ENCODE measurements at regions not wholly inside any gene's neighbourhood (a gene's known extent, or its start where the extent isn't known, plus 50 kb on each side); places are given as distances from the start of the nearest gene placed in this dataset.

DNA sequence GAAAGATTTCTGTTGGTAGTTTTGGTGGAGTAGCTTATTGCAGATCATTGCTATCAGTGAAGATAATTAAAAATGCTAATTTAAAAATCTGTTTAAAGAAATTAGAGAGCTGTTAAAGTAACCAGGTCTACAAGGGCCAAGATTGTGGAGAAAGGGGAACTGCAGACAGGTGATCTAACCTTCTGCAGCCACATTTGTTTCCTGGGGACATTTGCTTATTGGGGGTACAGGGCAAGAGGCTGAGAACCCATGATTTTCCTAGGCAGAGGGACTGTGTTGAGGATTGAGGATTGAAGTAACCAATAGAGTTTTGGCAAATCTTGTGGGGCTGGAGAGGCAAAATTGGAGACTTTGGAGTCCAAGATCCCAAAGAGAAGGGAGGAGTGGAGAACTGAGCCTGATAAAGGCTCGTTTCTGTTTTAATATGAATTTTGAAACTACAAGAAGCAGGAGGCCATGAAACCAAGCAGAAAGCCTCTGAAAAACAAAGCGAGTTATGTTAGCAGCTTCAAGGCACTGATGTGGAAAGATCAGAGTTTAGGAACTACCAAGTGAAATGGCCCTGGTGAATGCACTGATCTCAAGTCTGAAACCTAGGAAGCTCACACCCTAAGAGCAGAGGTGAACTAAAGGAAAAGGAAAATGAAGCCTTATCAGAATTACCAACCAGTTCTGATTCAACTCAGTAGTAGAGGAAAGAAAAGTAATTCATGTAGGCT is 219.8 kb upstream of the C9orf72 start:
- Histone ChIP-seq H3K9ac (ENCODE audit: low read depth in 1 of 3, low read length in 3 of 3) (no peak overlapping the region), H3K27me3 (ENCODE audit: control insufficient read depth in 3 of 3, insufficient read depth in 3 of 3, low read length in 3 of 3) (no peaks in the 10 kb centered on the region), H3K9me3 (ENCODE audit: control insufficient read depth in 3 of 3, low read length in 3 of 3) (no peaks in the 10 kb centered on the region), H3K36me3 (ENCODE audit: control insufficient read depth in 3 of 3, insufficient read depth in 3 of 3, low read length in 3 of 3) (no peaks in the 10 kb centered on the region), H3K27ac (ENCODE audit: low read depth, low read length) (no peak overlapping the region), H3K4me3 (ENCODE audit: low read length in 3 of 3) (no peak overlapping the region), H3K4me1 (ENCODE audit: control insufficient read depth in 3 of 3, insufficient read depth in 3 of 3, low read length in 3 of 3) (no peaks in the 10 kb centered on the region)

DNA sequence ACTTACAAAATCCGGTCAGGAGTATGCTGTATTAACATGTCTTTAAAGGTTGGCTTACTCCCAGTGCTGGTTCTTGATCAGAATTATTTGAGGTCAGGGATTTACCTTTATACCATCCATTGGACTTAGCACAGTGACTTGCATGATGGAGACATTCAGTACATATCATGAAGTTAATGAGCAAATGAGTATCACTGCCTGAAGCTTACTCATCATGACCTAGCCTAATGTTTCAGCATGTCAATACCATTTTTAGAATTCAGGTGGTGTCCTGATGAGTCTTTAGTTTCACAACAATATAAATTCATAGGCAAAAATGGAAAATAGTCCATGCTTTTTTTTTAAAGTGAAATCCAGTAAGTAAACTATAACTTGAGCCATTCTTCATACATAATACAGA is 226.0 kb upstream of the C9orf72 start:
- H3K27ac ChIP-seq (ENCODE audit: low read depth, low read length): no peak overlapping the region
- H3K4me3 ChIP-seq (ENCODE audit: low read length in 3 of 3): no peak overlapping the region
- no peaks in the 10 kb centered on the region for H3K27me3 ChIP-seq (ENCODE audit: control insufficient read depth in 3 of 3, insufficient read depth in 3 of 3, low read length in 3 of 3)

DNA sequence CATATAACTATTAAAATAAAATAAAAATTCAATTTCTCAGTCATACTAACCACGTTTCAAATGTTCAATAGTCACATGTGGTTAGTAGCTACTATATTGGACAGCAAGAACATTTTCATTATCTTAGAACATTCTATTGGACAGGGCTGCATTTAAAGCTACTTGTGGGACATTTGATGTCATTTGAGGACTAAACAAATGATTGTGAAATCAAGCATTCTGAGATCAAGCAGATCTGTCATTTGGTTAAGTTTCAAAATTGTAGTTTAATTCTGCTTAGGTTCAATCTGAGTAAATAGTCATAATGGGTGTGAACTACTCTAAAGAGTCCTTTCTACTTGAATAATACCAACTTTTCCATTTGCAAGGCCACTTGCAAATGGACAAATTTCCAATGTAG is 226.9 kb upstream of the C9orf72 start:
- Histone ChIP-seq H3K36me3 (ENCODE audit: control insufficient read depth in 3 of 3, insufficient read depth in 3 of 3, low read length in 3 of 3) (no peaks in the 10 kb centered on the region), H3K27me3 (ENCODE audit: control insufficient read depth in 3 of 3, insufficient read depth in 3 of 3, low read length in 3 of 3) (no peaks in the 10 kb centered on the region), H3K27ac (ENCODE audit: low read depth, low read length) (no peak overlapping the region), H3K4me3 (ENCODE audit: low read length in 3 of 3) (no peak overlapping the region), H3K9ac (ENCODE audit: low read depth in 1 of 3, low read length in 3 of 3) (no peak overlapping the region), H3K4me1 (ENCODE audit: control insufficient read depth in 3 of 3, insufficient read depth in 3 of 3, low read length in 3 of 3) (no peaks in the 10 kb centered on the region), H3K9me3 (ENCODE audit: control insufficient read depth in 3 of 3, low read length in 3 of 3) (no peaks in the 10 kb centered on the region)

More for the DNA sequence above, 226.0 kb upstream of the C9orf72 start:
- no peaks in the 10 kb centered on the region for H3K4me1 ChIP-seq (ENCODE audit: control insufficient read depth in 3 of 3, insufficient read depth in 3 of 3, low read length in 3 of 3)
- no peak overlapping the region for H3K9ac ChIP-seq (ENCODE audit: low read depth in 1 of 3, low read length in 3 of 3)
- no peaks in the 10 kb centered on the region for H3K36me3 ChIP-seq (ENCODE audit: control insufficient read depth in 3 of 3, insufficient read depth in 3 of 3, low read length in 3 of 3)
- H3K9me3 ChIP-seq (ENCODE audit: control insufficient read depth in 3 of 3, low read length in 3 of 3): no peaks in the 10 kb centered on the region

DNA sequence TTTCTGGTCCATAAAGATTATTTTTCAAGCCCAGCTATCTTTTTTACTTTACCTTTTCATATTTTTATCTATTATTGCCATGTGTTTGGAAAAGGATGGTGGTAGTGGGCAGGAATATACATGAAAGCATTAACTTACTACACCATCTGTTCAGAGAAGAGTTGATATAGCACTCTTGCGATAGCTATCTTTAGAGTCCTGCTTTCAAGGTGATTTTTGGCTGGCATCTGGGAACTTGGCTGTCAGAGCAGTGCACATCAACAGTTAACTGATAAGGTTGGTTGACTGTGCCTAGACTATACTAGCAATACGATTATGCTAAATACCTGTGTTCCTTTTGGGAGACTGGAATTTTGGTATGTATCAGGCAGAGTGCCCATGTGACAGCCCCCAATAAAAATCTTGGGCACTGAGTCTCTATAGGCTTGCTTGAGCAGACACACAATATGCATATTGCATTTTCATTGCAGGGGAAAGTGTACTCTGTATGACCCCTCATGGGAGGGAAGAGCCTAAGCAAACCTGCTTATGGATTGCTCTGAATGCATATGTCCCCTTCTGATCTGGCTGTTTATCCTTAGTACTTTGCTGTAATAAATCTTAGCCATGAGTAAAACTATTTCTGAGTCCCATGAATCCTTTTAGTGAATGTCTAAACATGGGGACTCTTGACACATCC is 227.6 kb upstream of the C9orf72 start:
- H3K27me3 ChIP-seq (ENCODE audit: control insufficient read depth in 3 of 3, insufficient read depth in 3 of 3, low read length in 3 of 3): no peaks in the 10 kb centered on the region
- H3K4me1 ChIP-seq (ENCODE audit: control insufficient read depth in 3 of 3, insufficient read depth in 3 of 3, low read length in 3 of 3): no peaks in the 10 kb centered on the region
- H3K36me3 ChIP-seq (ENCODE audit: control insufficient read depth in 3 of 3, insufficient read depth in 3 of 3, low read length in 3 of 3): no peaks in the 10 kb centered on the region
- H3K4me3 ChIP-seq (ENCODE audit: low read length in 3 of 3): no peak overlapping the region
- H3K27ac ChIP-seq (ENCODE audit: low read depth, low read length): no peak overlapping the region
- no peak overlapping the region for H3K9ac ChIP-seq (ENCODE audit: low read depth in 1 of 3, low read length in 3 of 3)
- H3K9me3 ChIP-seq (ENCODE audit: control insufficient read depth in 3 of 3, low read length in 3 of 3): no peaks in the 10 kb centered on the region

DNA sequence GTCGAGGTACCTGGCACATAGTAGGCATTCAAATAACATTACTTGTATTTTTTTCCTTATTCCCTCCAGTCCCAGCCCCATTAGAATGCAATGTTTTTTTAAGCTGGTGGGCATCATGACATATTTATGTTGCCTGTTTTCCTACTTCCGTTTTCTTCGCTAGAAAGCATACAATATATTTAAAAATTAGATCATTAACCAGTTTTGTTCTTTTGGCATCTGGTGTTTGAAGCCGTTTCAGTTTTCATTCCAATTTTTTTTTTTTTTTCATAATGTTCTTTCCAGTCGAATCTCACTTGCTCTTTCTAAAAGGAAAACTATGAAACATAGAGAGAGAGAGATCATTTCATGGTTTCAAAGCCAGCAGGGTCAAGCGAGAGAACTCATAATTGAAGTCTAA is 228.3 kb upstream of the C9orf72 start:
- Histone ChIP-seq H3K36me3 (ENCODE audit: control insufficient read depth in 3 of 3, insufficient read depth in 3 of 3, low read length in 3 of 3) (no peaks in the 10 kb centered on the region), H3K9ac (ENCODE audit: low read depth in 1 of 3, low read length in 3 of 3) (no peak overlapping the region), H3K9me3 (ENCODE audit: control insufficient read depth in 3 of 3, low read length in 3 of 3) (no peaks in the 10 kb centered on the region), H3K27ac (ENCODE audit: low read depth, low read length) (no peak overlapping the region), H3K4me1 (ENCODE audit: control insufficient read depth in 3 of 3, insufficient read depth in 3 of 3, low read length in 3 of 3) (no peaks in the 10 kb centered on the region), H3K4me3 (ENCODE audit: low read length in 3 of 3) (no peak overlapping the region), H3K27me3 (ENCODE audit: control insufficient read depth in 3 of 3, insufficient read depth in 3 of 3, low read length in 3 of 3) (no peaks in the 10 kb centered on the region)

DNA sequence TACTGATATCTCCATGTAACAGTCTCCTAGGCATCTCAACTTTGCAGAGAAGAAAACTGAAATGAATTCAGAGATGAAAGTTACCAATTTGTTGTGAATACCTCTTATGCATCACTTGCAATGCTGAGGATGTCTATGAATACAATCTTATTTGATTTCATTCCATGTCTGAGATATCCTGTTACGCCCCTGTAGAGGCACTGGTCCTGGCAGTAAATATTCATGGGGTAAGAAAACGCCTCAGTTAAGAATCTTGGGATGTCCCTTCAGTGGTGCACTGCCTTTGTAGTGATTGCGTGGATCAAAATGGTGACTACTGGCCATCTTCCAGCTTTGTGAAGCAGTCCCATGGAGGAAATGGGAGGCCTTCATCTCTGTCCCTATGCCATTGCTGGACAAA is 229.1 kb upstream of the C9orf72 start:
- no peak overlapping the region for H3K4me3 ChIP-seq (ENCODE audit: low read length in 3 of 3)
- H3K4me1 ChIP-seq (ENCODE audit: control insufficient read depth in 3 of 3, insufficient read depth in 3 of 3, low read length in 3 of 3): no peaks in the 10 kb centered on the region
- no peaks in the 10 kb centered on the region for H3K27me3 ChIP-seq (ENCODE audit: control insufficient read depth in 3 of 3, insufficient read depth in 3 of 3, low read length in 3 of 3)
- no peaks in the 10 kb centered on the region for H3K9me3 ChIP-seq (ENCODE audit: control insufficient read depth in 3 of 3, low read length in 3 of 3)
- H3K9ac ChIP-seq (ENCODE audit: low read depth in 1 of 3, low read length in 3 of 3): no peak overlapping the region
- H3K36me3 ChIP-seq (ENCODE audit: control insufficient read depth in 3 of 3, insufficient read depth in 3 of 3, low read length in 3 of 3): no peaks in the 10 kb centered on the region
- no peak overlapping the region for H3K27ac ChIP-seq (ENCODE audit: low read depth, low read length)

DNA sequence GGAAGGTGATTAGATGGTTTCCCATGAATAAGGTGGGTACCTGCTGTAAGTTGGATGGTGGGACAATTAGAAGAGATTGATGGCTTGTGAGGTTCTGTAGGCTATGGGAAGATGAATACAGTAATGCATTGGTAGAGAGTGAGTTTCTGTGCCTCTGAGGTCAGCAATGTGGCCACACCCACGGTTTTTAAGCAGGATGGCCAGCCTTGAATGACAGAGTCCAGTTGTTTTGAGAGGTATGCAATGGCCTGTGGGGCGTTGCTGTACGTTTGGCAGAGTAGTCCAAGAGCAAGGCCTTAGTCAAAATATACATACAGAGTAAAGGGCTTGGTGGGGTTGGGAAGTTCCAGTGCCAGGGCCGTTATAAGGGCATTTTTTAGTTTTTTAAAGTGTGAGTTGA is 235.6 kb upstream of the C9orf72 start:
- H3K4me3 ChIP-seq (ENCODE audit: low read length in 3 of 3): no peak overlapping the region
- H3K36me3 ChIP-seq (ENCODE audit: control insufficient read depth in 3 of 3, insufficient read depth in 3 of 3, low read length in 3 of 3): no peaks in the 10 kb centered on the region
- no peak overlapping the region for H3K9ac ChIP-seq (ENCODE audit: low read depth in 1 of 3, low read length in 3 of 3)
- no peaks in the 10 kb centered on the region for H3K4me1 ChIP-seq (ENCODE audit: control insufficient read depth in 3 of 3, insufficient read depth in 3 of 3, low read length in 3 of 3)
- no peaks in the 10 kb centered on the region for H3K9me3 ChIP-seq (ENCODE audit: control insufficient read depth in 3 of 3, low read length in 3 of 3)
- H3K27ac ChIP-seq (ENCODE audit: low read depth, low read length): no peak overlapping the region
- no peaks in the 10 kb centered on the region for H3K27me3 ChIP-seq (ENCODE audit: control insufficient read depth in 3 of 3, insufficient read depth in 3 of 3, low read length in 3 of 3)

DNA sequence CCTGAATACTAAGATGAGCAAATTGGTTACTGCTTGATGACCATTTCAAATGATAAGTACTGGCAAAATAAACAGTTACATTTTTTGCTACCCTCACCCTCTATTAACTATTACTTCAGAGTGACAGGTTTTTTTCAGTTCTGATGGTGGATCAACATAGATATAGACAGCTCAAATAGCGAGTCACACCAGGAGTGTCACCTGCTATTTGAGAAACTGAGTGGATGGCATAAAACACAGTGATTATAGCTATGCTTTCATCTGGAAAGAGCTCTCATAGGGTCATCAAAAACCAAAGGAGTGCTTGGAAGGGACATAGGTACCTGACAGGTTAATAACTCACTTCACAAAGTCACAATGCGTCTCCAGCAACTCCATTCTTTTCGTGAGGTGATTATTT is 244.5 kb upstream of the C9orf72 start:
- H3K9me3 ChIP-seq (ENCODE audit: control insufficient read depth in 3 of 3, low read length in 3 of 3): no peaks in the 10 kb centered on the region
- no peaks in the 10 kb centered on the region for H3K27me3 ChIP-seq (ENCODE audit: control insufficient read depth in 3 of 3, insufficient read depth in 3 of 3, low read length in 3 of 3)
- H3K36me3 ChIP-seq (ENCODE audit: control insufficient read depth in 3 of 3, insufficient read depth in 3 of 3, low read length in 3 of 3): no peaks in the 10 kb centered on the region
- H3K27ac ChIP-seq (ENCODE audit: low read depth, low read length): no peak overlapping the region
- H3K4me1 ChIP-seq (ENCODE audit: control insufficient read depth in 3 of 3, insufficient read depth in 3 of 3, low read length in 3 of 3): no peaks in the 10 kb centered on the region
- H3K9ac ChIP-seq (ENCODE audit: low read depth in 1 of 3, low read length in 3 of 3): no peak overlapping the region
- no peak overlapping the region for H3K4me3 ChIP-seq (ENCODE audit: low read length in 3 of 3)

DNA sequence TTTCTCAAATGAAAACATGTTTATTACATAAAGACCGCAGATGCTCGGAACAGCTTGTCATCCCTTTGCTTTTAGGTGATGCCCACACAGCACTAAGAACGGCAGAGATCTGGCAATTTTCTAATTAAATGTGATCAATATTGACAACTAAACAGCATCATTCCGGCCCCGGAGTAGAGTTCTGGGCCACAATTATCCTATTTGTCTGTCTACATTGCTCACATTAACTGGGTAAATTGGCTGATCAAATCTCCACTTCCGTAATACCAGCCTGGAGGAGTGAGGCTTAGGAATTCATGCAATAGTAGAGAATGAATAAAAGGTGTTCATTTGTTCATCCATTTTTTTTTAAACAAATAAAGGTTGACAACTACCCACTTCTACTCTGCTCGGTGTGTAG is 245.1 kb upstream of the C9orf72 start:
- Histone ChIP-seq H3K9ac (ENCODE audit: low read depth in 1 of 3, low read length in 3 of 3) (no peak overlapping the region), H3K4me3 (ENCODE audit: low read length in 3 of 3) (no peak overlapping the region), H3K36me3 (ENCODE audit: control insufficient read depth in 3 of 3, insufficient read depth in 3 of 3, low read length in 3 of 3) (no peaks in the 10 kb centered on the region), H3K4me1 (ENCODE audit: control insufficient read depth in 3 of 3, insufficient read depth in 3 of 3, low read length in 3 of 3) (no peaks in the 10 kb centered on the region), H3K27ac (ENCODE audit: low read depth, low read length) (no peak overlapping the region), H3K9me3 (ENCODE audit: control insufficient read depth in 3 of 3, low read length in 3 of 3) (no peaks in the 10 kb centered on the region), H3K27me3 (ENCODE audit: control insufficient read depth in 3 of 3, insufficient read depth in 3 of 3, low read length in 3 of 3) (no peaks in the 10 kb centered on the region)

DNA sequence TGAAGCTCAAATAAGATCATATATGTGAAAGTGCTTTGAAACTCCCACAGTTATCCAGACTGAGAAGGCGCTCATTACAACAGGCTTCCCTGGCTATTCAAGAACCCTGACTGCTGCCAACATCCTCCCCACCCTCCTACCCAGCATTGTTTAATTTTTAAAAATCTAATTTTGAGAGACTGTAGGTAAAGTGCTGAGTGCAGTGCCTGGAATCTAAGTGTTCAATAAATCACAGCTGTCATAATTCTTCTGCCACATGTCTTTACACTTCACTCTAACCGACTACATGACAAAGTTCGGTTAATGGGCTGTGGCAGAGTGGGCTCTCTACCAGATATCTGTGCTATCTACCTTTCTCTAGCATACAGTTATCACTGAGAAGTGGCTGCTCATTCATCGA is 255.6 kb upstream of the C9orf72 start:
- no peaks in the 10 kb centered on the region for H3K9me3 ChIP-seq (ENCODE audit: control insufficient read depth in 3 of 3, low read length in 3 of 3)
- H3K27ac ChIP-seq (ENCODE audit: low read depth, low read length): no peak overlapping the region
- no peaks in the 10 kb centered on the region for H3K4me1 ChIP-seq (ENCODE audit: control insufficient read depth in 3 of 3, insufficient read depth in 3 of 3, low read length in 3 of 3)
- H3K36me3 ChIP-seq (ENCODE audit: control insufficient read depth in 3 of 3, insufficient read depth in 3 of 3, low read length in 3 of 3): no peaks in the 10 kb centered on the region
- no peaks in the 10 kb centered on the region for H3K27me3 ChIP-seq (ENCODE audit: control insufficient read depth in 3 of 3, insufficient read depth in 3 of 3, low read length in 3 of 3)
- no peak overlapping the region for H3K4me3 ChIP-seq (ENCODE audit: low read length in 3 of 3)
- no peak overlapping the region for H3K9ac ChIP-seq (ENCODE audit: low read depth in 1 of 3, low read length in 3 of 3)

Data from skeletal muscle tissue (tissue), 3 donors.